Neural crest cell (in vitro differentiated cells): ENCODE measurements at regions not wholly inside any gene's neighbourhood (a gene's known extent, or its start where the extent isn't known, plus 50 kb on each side); places are given as distances from the start of the nearest gene placed in this dataset.

Experiments
- DNase-seq: peaks from one replicate; pipeline ENCODE4 v3.0.0; 2021; ENCODE audit warnings: low read depth, mixed read lengths, low spot score
- H3K27ac Mint-ChIP-seq: one replicate; pipeline ENCODE4 v1.8.0; 2021; ENCODE audit warnings: mild to moderate bottlenecking, mixed read lengths; ENCODE audit not compliant: unreplicated experiment
- H3K27me3 Mint-ChIP-seq: 2 replicates; pipeline ENCODE4 v1.8.0; 2021; ENCODE audit warnings: low read depth, mild to moderate bottlenecking, mixed read lengths
- H3K36me3 Mint-ChIP-seq: 2 replicates; pipeline ENCODE4 v1.8.0; 2021; ENCODE audit warnings: low read depth, mild to moderate bottlenecking, mixed read lengths
- H3K4me1 Mint-ChIP-seq: 2 replicates; pipeline ENCODE4 v1.8.0; 2021; ENCODE audit warnings: mixed read lengths
- H3K4me3 Mint-ChIP-seq: one replicate; pipeline ENCODE4 v1.8.0; 2021; ENCODE audit warnings: mild to moderate bottlenecking, mixed read lengths
- H3K9me3 Mint-ChIP-seq: 2 replicates; pipeline ENCODE4 v1.8.0; 2021; ENCODE audit warnings: mixed read lengths
- TF ChIP-seq, protein P1 (sequence below): fragments of 200-600 bp; sonication (generic); conservative IDR thresholded peaks from 2 replicates; pipeline ENCODE4 v1.5.0; 2021; ENCODE audit warnings: antibody characterized with exemption, mild to moderate bottlenecking

DNA sequence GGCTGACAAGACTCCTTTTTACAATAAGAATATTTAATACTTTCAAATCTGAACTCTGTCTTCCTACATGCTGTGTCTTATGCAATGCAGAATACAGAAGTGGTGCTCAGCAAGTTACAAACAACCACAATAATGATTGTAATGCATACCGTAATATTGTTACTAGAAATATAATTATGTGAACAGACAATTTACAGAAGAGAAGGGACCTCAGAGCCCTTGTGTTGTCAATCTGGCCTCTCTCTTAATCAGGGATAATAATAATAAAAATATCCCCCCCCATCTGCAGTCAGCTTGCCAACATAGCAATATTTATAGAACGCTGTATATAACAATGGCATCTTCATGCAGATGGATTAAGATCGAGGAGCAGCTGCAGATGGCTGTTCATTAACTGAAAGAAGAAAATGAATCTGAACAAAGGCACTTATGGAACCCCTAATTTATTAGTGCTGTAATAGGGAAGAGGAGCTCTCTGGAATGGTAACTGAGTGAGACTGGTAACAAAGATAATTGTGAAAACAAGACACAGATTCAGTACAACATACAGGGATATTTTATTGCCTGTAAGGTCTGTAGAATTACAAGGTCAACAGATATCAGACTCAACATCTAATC is 106.3 kb downstream of the TMEM26 start:
- Mint-ChIP-seq H3K27ac (no peak overlapping the region), H3K27me3 (peaks cover 7% of the 10 kb centered on the region), H3K4me3 (no peak overlapping the region), H3K9me3 (no peaks in the 10 kb centered on the region), H3K36me3 (no peaks in the 10 kb centered on the region), H3K4me1 (no peaks in the 10 kb centered on the region)
- TF ChIP-seq, protein P1, sequence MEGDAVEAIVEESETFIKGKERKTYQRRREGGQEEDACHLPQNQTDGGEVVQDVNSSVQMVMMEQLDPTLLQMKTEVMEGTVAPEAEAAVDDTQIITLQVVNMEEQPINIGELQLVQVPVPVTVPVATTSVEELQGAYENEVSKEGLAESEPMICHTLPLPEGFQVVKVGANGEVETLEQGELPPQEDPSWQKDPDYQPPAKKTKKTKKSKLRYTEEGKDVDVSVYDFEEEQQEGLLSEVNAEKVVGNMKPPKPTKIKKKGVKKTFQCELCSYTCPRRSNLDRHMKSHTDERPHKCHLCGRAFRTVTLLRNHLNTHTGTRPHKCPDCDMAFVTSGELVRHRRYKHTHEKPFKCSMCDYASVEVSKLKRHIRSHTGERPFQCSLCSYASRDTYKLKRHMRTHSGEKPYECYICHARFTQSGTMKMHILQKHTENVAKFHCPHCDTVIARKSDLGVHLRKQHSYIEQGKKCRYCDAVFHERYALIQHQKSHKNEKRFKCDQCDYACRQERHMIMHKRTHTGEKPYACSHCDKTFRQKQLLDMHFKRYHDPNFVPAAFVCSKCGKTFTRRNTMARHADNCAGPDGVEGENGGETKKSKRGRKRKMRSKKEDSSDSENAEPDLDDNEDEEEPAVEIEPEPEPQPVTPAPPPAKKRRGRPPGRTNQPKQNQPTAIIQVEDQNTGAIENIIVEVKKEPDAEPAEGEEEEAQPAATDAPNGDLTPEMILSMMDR = no peak
- DNase-seq = no peak

DNA sequence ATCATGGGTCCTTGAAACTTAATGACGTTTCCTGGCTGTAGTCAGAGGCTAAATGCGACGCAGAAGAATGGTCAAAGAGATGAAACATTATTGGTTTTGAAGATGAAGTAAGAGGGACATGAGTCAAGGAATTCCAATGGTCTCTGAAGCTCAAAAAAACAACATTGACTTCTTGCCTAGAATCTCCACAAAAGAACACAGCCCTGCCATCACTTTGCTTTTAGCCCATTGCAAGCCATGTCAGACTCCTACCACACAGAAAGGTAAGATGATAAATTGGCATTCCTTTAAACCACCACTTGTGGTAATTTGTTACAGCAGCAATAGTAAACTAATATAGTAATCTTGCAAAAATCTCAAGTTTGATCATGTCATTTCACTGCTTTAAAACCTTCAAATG is 109.4 kb downstream of the TMEM26 start:
- H3K4me1 Mint-ChIP-seq = no peaks in the 10 kb centered on the region
- H3K27ac Mint-ChIP-seq = no peak overlapping the region
- H3K9me3 Mint-ChIP-seq = no peaks in the 10 kb centered on the region
- H3K36me3 Mint-ChIP-seq = no peaks in the 10 kb centered on the region
- DNase-seq = no peak
- TF ChIP-seq, protein P1 = no peak
- H3K27me3 Mint-ChIP-seq = no peaks in the 10 kb centered on the region
- H3K4me3 Mint-ChIP-seq = no peak overlapping the region

DNA sequence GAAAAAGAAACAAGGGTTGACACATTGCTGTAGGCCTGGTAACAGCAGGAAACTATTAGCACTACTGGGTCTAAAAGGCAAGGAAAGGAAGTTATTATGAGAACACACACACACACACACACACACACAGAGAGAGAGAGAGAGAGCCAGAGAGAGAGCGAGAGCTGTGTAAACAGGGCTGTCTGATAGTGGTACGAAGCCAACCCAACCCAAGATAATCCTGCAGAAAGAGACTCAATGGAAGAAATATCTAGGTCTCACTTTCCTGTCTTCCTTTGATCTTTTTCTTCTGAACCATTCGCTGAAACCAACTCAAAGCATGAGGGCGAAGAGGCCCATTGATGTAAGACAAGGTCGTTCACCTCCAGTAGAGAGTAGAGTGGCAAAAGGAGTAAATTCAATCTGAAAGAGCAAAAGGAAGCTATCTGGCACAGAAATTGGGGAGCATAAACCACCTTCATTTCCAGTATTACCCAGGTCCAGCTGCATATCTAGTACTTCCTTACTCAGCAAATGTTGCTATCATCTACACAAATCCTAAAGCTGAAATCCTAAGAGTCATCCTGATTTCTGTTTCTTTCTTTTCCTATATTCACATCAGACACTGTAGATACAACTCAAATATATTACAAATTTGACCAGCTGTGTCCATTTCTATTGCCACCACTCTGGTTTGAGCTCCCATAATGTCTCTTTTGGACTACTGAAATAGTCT is 110.2 kb downstream of the TMEM26 start:
- Mint-ChIP-seq H3K36me3 (no peaks in the 10 kb centered on the region), H3K9me3 (no peaks in the 10 kb centered on the region), H3K27me3 (no peaks in the 10 kb centered on the region), H3K27ac (no peak overlapping the region), H3K4me1 (no peaks in the 10 kb centered on the region), H3K4me3 (no peak overlapping the region)
- TF ChIP-seq, protein P1 = no peak
- DNase-seq = no peak

DNA sequence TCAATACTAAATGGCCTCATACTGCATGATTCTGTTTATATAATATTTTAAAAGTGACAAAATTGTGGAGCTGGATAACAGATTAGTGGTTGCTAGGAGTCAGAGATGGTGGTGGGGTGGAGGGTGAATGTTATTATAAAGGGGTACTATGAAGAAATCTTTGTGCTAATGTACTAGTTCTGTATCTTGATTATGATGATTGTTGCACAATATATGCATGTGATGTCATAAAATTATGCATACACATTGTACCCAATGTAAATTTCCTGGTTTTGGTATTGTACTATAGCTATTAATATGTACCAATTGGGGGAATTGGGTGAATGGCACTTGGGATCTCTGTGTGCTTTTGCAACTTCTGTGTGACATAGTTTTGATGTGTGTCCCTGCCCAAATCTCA is 112.2 kb downstream of the TMEM26 start:
- Mint-ChIP-seq H3K4me3 (no peak overlapping the region), H3K27me3 (no peaks in the 10 kb centered on the region), H3K4me1 (no peaks in the 10 kb centered on the region), H3K36me3 (no peaks in the 10 kb centered on the region), H3K9me3 (no peaks in the 10 kb centered on the region), H3K27ac (no peak overlapping the region)
- TF ChIP-seq, protein P1 = no peak
- DNase-seq = no peak

DNA sequence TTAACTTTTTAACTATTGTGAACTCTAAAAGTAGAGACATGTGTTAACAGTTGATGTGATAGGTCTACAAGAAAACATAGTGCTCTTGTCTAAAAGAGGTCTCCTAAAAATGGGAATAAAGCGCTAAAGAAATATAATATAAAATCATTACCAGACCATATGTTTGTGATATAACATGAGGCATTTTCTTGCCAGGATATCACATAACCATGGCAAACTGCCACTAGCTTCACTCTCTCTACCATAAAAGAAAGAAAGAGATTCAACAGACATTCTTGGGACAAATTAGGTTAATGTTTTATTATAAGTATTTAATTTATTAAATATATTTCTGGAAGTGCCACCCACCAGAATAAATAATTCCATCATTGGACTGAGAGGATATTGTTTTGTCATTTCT is 115.0 kb downstream of the TMEM26 start:
- TF ChIP-seq, protein P1 = no peak
- H3K27me3 Mint-ChIP-seq = no peaks in the 10 kb centered on the region
- H3K27ac Mint-ChIP-seq = no peak overlapping the region
- DNase-seq = no peak
- no peaks in the 10 kb centered on the region for H3K4me1 Mint-ChIP-seq
- no peaks in the 10 kb centered on the region for H3K36me3 Mint-ChIP-seq
- no peak overlapping the region for H3K4me3 Mint-ChIP-seq
- H3K9me3 Mint-ChIP-seq = no peaks in the 10 kb centered on the region
